Endothelial cell of umbilical vein (primary cell): ENCODE measurements at regions not wholly inside any gene's neighbourhood (a gene's known extent, or its start where the extent isn't known, plus 50 kb on each side); places are given as distances from the start of the nearest gene placed in this dataset.

Experiments used
- BruUV-seq: library from RNA; stranded (reverse); fragments of 400-500 nt; replicated peaks from 2 replicates; lab custom pipeline; 2021; lab: Mats Ljungman, UMichigan
- CTCF ChIA-PET: fragments of 300-600, 350-600 bp; sonication (Branson Sonifier 250); formaldehyde crosslinking; loops from one replicate; lab custom pipeline; 2021; ENCODE audit warnings: antibody characterized with exemption, inconsistent platforms; lab: Charles Lee
- POLR2A ChIA-PET: fragments of 300-600, 350-600 bp; sonication (Branson Sonifier 250); formaldehyde crosslinking; loops from one replicate; lab custom pipeline; 2021; ENCODE audit warnings: antibody characterized with exemption, inconsistent platforms; lab: Charles Lee
- DNase-seq: peaks from one replicate; pipeline ENCODE4 v3.0.0-alpha.2; 2011; ENCODE audit warnings: low read depth, low spot score
- FAIRE-seq: peaks from 2 replicates; lab custom pipeline; 2011; peaks lifted over from hg19 to GRCh38; lab: Jason Lieb, UNC
- H2AFZ ChIP-seq: 2 replicates; pipeline ENCODE4 v1.6.0; 2012; ENCODE audit warnings: low read depth, low read length, control low read depth, inconsistent platforms
- H3K27ac ChIP-seq: 2 replicates; pipeline ENCODE4 v1.5.1; 2011; ENCODE audit warnings: low read depth, mild to moderate bottlenecking, control low read depth, low read length, moderate library complexity; ENCODE audit not compliant: insufficient read depth
- H3K27me3 ChIP-seq, 2 experiments: 2 replicates each; pipeline versions ENCODE4 v1.6.0 to v1.6.1; 2011; ENCODE audit warnings: low read length in 2 of 2, mixed read lengths in 1 of 2; ENCODE audit not compliant: control insufficient read depth in 2 of 2, insufficient read depth in 2 of 2
- H3K36me3 ChIP-seq, 2 experiments: 2 replicates in 1 of 2; 3 replicates in 1 of 2; pipeline ENCODE4 v1.5.1; 2011; ENCODE audit warnings: low read length in 2 of 2, mild to moderate bottlenecking in 1 of 2, moderate library complexity in 1 of 2; ENCODE audit not compliant: control insufficient read depth in 2 of 2, insufficient read depth in 2 of 2; ENCODE audit errors: extremely low read depth in 1 of 2
- H3K4me1 ChIP-seq: 3 replicates; pipeline ENCODE4 v1.5.1; 2011; ENCODE audit warnings: mild to moderate bottlenecking, low read length; ENCODE audit not compliant: control insufficient read depth, insufficient read depth; ENCODE audit errors: extremely low read depth
- H3K4me2 ChIP-seq: 2 replicates; pipeline ENCODE4 v1.6.1; 2011; ENCODE audit warnings: low read length, control low read depth, mixed read lengths; ENCODE audit not compliant: insufficient read depth
- H3K4me3 ChIP-seq, 3 experiments: fragments of 200-600 bp in 1 of 3; sonication (generic), shearing (Covaris generic) in 1 of 3; replicated peaks in 1 of 3; 2 replicates each; pipeline ENCODE4 v1.5.1; 2011 to 2016; ENCODE audit warnings: control low read depth in 3 of 3, low read length in 3 of 3, mild to moderate bottlenecking in 2 of 3, inconsistent platforms in 1 of 3, low read depth in 1 of 3, moderate library complexity in 1 of 3; ENCODE audit not compliant: insufficient read depth in 1 of 3
- H3K79me2 ChIP-seq: 2 replicates; pipeline ENCODE4 v1.6.0; 2012; ENCODE audit warnings: low read length, inconsistent platforms; ENCODE audit not compliant: control insufficient read depth, insufficient read depth
- H3K9ac ChIP-seq: replicated peaks from 2 replicates; pipeline ENCODE3; 2011; ENCODE audit warnings: low read length, control low read depth; ENCODE audit not compliant: insufficient read depth; ENCODE audit errors: extremely low read depth
- H3K9me1 ChIP-seq: replicated peaks from 3 replicates; pipeline ENCODE4 v1.6.0; 2011; ENCODE audit warnings: mild to moderate bottlenecking, low read length; ENCODE audit not compliant: control insufficient read depth, insufficient read depth; ENCODE audit errors: extremely low read depth
- H3K9me3 ChIP-seq: replicated peaks from 2 replicates; pipeline ENCODE4 v1.5.1; 2012; ENCODE audit warnings: low read length, inconsistent platforms; ENCODE audit not compliant: control insufficient read depth, insufficient read depth
- H4K20me1 ChIP-seq: replicated peaks from 2 replicates; pipeline ENCODE3; 2011; ENCODE audit warnings: mild to moderate bottlenecking, low read length; ENCODE audit not compliant: control insufficient read depth, insufficient read depth; ENCODE audit errors: extremely low read depth
- CTCF ChIP-seq, 2 donors: IDR thresholded peaks; 1 replicate in 1 of 2; 2 replicates in 1 of 2; pipeline ENCODE4 v1.5.1; 2011; ENCODE audit warnings: low read length in 2 of 2, mild to moderate bottlenecking in 2 of 2, moderate library complexity in 2 of 2, control low read depth in 1 of 2, inconsistent platforms in 1 of 2, low read depth in 1 of 2; ENCODE audit not compliant: insufficient read depth in 1 of 2; ENCODE audit errors: extremely low read depth in 1 of 2
- EZH2 ChIP-seq: IDR thresholded peaks from 2 replicates; pipeline ENCODE4 v1.6.1; 2012; ENCODE audit warnings: borderline replicate concordance, low read depth, mild to moderate bottlenecking, moderate library complexity, low read length, inconsistent platforms; ENCODE audit not compliant: severe bottlenecking
- FOS ChIP-seq: IDR thresholded peaks from 2 replicates; pipeline ENCODE4 v1.6.1; 2011; ENCODE audit warnings: mild to moderate bottlenecking, low read length, moderate library complexity, borderline replicate concordance; ENCODE audit not compliant: insufficient read depth
- GATA2 ChIP-seq: IDR thresholded peaks from 2 replicates; pipeline ENCODE4 v1.7.0; 2011; ENCODE audit warnings: low read depth, mild to moderate bottlenecking, moderate library complexity, mixed read lengths, low read length; ENCODE audit not compliant: insufficient read length, insufficient read depth
- JUN ChIP-seq: IDR thresholded peaks from 2 replicates; pipeline ENCODE4 v1.6.1; 2011; ENCODE audit warnings: borderline replicate concordance, low read depth; ENCODE audit not compliant: insufficient read length, insufficient read depth
- MYC ChIP-seq: IDR thresholded peaks from one replicate; pipeline ENCODE4 v1.6.1; 2011; ENCODE audit warnings: mild to moderate bottlenecking, low read depth, low read length
- POLR2A ChIP-seq: IDR thresholded peaks from 2 replicates; pipeline ENCODE4 v1.6.1; 2012; ENCODE audit warnings: low read depth, mild to moderate bottlenecking, control low read depth, low read length
- POLR2AphosphoS5 ChIP-seq: IDR thresholded peaks from 2 replicates; pipeline ENCODE4 v1.6.1; 2012; ENCODE audit warnings: low read depth, mild to moderate bottlenecking, control low read depth, low read length, moderate library complexity; ENCODE audit not compliant: insufficient read depth
- dilution Hi-C: fragments of 300-500 bp; cut with MboI; formaldehyde crosslinking; loops from one replicate; pipeline ENCODE4 v1.15.0; 2019; ENCODE audit warnings: low sequenced_read_pairs; ENCODE audit not compliant: extremely low pct_ligation_motif_present
- intact Hi-C: fragments of 100-400 bp; cut with micrococcal nuclease; formaldehyde crosslinking; loops from one replicate; pipeline ENCODE4 v1.10.0; 2022
- TF ChIP-seq, protein P1 (sequence below): IDR thresholded peaks from 2 replicates; pipeline ENCODE4 v1.6.1; 2011; ENCODE audit not compliant: insufficient read depth, insufficient read length

DNA sequence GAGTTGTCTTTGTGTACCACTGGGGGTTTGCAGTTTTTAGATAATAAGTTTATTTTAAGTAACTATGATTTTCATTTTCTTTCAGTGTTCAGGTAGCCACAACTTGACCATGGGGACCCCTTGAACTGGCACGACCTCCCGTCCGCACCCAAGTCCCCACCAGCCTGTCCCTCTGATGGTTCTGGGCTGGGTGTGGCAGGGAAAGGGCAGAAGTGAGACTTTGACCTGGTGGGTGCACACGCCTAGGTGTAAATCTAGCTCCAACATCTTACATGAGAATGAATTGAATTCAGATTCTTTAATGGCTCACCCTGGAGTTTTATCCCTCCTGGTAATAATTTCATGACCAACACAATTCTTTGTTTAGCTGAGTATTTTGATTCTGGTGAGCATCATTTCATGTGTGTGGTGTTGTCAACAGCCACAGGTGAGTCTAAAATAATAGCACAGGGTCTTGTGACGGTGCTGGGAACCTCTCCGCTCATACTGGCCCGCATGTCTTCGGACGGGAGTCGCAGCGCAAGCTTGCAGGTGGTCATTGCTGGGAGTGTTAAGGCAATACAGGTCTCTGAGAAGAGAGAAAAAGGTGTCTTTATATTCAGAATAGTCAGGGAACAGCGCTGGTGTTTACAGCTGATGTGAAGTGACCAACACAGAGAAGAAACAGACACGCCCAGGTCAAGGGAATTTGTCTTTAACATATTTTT, 50.8 kb upstream of the POFUT2 start:
- BruUV-seq, result no TSS peak
- H3K4me3 ChIP-seq, result no peak overlapping the region

More for the DNA sequence above, 50.8 kb upstream of the POFUT2 start:
- no peaks in the 10 kb centered on the region for H4K20me1 ChIP-seq
- no peak overlapping the region for H3K9ac ChIP-seq
- CTCF ChIA-PET, result no interaction called here
- intact Hi-C loops (no loop called here), dilution Hi-C loops (no loop called here)
- FAIRE-seq (no peak), DNase-seq (no peak)
- no peaks in the 10 kb centered on the region for H3K27me3 ChIP-seq
- no peaks in the 10 kb centered on the region for H3K9me1 ChIP-seq
- no peaks in the 10 kb centered on the region for H3K36me3 ChIP-seq
- no peak overlapping the region for H3K4me2 ChIP-seq
- H3K4me1 ChIP-seq, result peaks cover 11% of the 10 kb centered on the region
- no peaks in the 10 kb centered on the region for H3K79me2 ChIP-seq
- no peak overlapping the region for H2AFZ ChIP-seq
- TF ChIP-seq, protein P1, sequence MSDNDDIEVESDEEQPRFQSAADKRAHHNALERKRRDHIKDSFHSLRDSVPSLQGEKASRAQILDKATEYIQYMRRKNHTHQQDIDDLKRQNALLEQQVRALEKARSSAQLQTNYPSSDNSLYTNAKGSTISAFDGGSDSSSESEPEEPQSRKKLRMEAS, result no peak
- no peak for TF ChIP-seq POLR2A
- no peak for TF ChIP-seq POLR2AphosphoS5
- TF ChIP-seq MYC, result no peak
- TF ChIP-seq JUN, result no peak
- TF ChIP-seq EZH2, result no peak
- TF ChIP-seq CTCF (IDR thresholded peaks at IDR 0.05; ENCODE audit: extremely low read depth in 1 of 2, insufficient read depth in 1 of 2, low read depth in 1 of 2, low read length in 2 of 2), result no peak
- no peak for TF ChIP-seq GATA2
- TF ChIP-seq FOS, result no peak
- H3K27ac ChIP-seq, result no peak overlapping the region
- H3K9me3 ChIP-seq, result no peaks in the 10 kb centered on the region
- POLR2A ChIA-PET, result no interaction called here
